ENCODE measurements at regions not wholly inside any gene's neighbourhood (a gene's known extent, or its start where the extent isn't known, plus 50 kb on each side); places are given as distances from the start of the nearest gene placed in this dataset.

DNA sequence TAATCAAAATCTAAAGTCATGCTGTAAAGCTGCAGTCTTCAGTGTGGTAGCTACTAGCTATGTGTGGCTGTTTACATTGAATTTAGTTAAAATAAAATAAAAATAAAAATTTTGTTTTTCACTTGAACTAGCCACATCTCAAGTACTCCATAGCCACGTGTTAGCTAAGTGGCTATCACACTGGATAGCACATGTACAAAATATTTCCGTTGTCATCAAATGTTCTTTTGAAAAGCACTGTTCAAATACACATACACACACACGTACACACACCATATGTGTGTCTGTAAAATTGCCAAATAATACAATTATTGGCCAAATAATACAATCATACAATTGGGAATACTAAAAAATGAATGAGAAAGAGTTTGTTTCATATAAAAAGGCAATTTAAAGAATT, 778.2 kb upstream of the FLRT2 start:
- DNase-seq (ENCODE audit: low read depth, low spot score) (no peak), ATAC-seq (no peak)
- CTCF ChIA-PET, result no interaction called here
- Histone ChIP-seq H3K27me3 (ENCODE audit: control insufficient read depth, insufficient read depth, low read length) (no peaks in the 10 kb centered on the region), H3K27ac (ENCODE audit: low read length) (no peak overlapping the region), H3K4me1 (ENCODE audit: control insufficient read depth, insufficient read depth, low read length) (no peaks in the 10 kb centered on the region), H3K36me3 (ENCODE audit: control insufficient read depth, insufficient read depth, low read length) (no peaks in the 10 kb centered on the region), H3K9me3 (ENCODE audit: control insufficient read depth, insufficient read depth, low read depth, low read length) (no peaks in the 10 kb centered on the region), H3K4me3 (ENCODE audit: low read depth in 2 of 2, low read length in 2 of 2) (no peak overlapping the region)
- POLR2A ChIA-PET, result no interaction called here
- BruUV-seq (replicated peaks), result no TSS peak
- in situ Hi-C loops (cut with HindIII; ENCODE audit: low pct_unique_long_range_greater_than_20kb, low sequenced_read_pairs) (no loop called here), intact Hi-C loops (cut with micrococcal nuclease; ENCODE audit: unreplicated experiment) (no loop called here)
- TF ChIP-seq, protein P1, sequence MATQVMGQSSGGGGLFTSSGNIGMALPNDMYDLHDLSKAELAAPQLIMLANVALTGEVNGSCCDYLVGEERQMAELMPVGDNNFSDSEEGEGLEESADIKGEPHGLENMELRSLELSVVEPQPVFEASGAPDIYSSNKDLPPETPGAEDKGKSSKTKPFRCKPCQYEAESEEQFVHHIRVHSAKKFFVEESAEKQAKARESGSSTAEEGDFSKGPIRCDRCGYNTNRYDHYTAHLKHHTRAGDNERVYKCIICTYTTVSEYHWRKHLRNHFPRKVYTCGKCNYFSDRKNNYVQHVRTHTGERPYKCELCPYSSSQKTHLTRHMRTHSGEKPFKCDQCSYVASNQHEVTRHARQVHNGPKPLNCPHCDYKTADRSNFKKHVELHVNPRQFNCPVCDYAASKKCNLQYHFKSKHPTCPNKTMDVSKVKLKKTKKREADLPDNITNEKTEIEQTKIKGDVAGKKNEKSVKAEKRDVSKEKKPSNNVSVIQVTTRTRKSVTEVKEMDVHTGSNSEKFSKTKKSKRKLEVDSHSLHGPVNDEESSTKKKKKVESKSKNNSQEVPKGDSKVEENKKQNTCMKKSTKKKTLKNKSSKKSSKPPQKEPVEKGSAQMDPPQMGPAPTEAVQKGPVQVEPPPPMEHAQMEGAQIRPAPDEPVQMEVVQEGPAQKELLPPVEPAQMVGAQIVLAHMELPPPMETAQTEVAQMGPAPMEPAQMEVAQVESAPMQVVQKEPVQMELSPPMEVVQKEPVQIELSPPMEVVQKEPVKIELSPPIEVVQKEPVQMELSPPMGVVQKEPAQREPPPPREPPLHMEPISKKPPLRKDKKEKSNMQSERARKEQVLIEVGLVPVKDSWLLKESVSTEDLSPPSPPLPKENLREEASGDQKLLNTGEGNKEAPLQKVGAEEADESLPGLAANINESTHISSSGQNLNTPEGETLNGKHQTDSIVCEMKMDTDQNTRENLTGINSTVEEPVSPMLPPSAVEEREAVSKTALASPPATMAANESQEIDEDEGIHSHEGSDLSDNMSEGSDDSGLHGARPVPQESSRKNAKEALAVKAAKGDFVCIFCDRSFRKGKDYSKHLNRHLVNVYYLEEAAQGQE (IDR thresholded peaks at IDR 0.05; ENCODE audit: insufficient read depth in 1 of 2, low read depth in 2 of 2, low read length in 1 of 2), result no peak
- TF ChIP-seq TCF7L2 (IDR thresholded peaks at IDR 0.05; ENCODE audit: low read depth, low read length) (no peak), POLR2AphosphoS5 (IDR thresholded peaks at IDR 0.05; ENCODE audit: low read depth, low read length) (no peak), SIN3A (IDR thresholded peaks at IDR 0.05; ENCODE audit: borderline replicate concordance, insufficient read depth, low read depth, low read length) (no peak)
- TF ChIP-seq, protein P2, sequence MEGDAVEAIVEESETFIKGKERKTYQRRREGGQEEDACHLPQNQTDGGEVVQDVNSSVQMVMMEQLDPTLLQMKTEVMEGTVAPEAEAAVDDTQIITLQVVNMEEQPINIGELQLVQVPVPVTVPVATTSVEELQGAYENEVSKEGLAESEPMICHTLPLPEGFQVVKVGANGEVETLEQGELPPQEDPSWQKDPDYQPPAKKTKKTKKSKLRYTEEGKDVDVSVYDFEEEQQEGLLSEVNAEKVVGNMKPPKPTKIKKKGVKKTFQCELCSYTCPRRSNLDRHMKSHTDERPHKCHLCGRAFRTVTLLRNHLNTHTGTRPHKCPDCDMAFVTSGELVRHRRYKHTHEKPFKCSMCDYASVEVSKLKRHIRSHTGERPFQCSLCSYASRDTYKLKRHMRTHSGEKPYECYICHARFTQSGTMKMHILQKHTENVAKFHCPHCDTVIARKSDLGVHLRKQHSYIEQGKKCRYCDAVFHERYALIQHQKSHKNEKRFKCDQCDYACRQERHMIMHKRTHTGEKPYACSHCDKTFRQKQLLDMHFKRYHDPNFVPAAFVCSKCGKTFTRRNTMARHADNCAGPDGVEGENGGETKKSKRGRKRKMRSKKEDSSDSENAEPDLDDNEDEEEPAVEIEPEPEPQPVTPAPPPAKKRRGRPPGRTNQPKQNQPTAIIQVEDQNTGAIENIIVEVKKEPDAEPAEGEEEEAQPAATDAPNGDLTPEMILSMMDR (IDR thresholded peaks at IDR 0.05), result no peak

GRCh38 chr14:84760489-84761126, 769.3 kb upstream of the FLRT2 start:
- no peaks in the 10 kb centered on the region for H3K9me3 ChIP-seq (ENCODE audit: control insufficient read depth, insufficient read depth, low read depth, low read length)
- TF ChIP-seq, protein P2 (IDR thresholded peaks at IDR 0.05), result no peak
- no peak for TF ChIP-seq POLR2AphosphoS5 (IDR thresholded peaks at IDR 0.05; ENCODE audit: low read depth, low read length)
- TF ChIP-seq, protein P1 (IDR thresholded peaks at IDR 0.05; ENCODE audit: insufficient read depth in 1 of 2, low read depth in 2 of 2, low read length in 1 of 2), result no peak
- ChIA-PET POLR2A (no interaction called here), CTCF (no interaction called here)
- no peaks in the 10 kb centered on the region for H3K4me1 ChIP-seq (ENCODE audit: control insufficient read depth, insufficient read depth, low read length)
- H3K27ac ChIP-seq (ENCODE audit: low read length), result no peak overlapping the region
- ATAC-seq, result no peak
- H3K27me3 ChIP-seq (ENCODE audit: control insufficient read depth, insufficient read depth, low read length), result no peaks in the 10 kb centered on the region
- no TSS peak for BruUV-seq (replicated peaks)
- H3K4me3 ChIP-seq (ENCODE audit: low read depth in 2 of 2, low read length in 2 of 2), result no peak overlapping the region
- intact Hi-C loops (cut with micrococcal nuclease; ENCODE audit: unreplicated experiment), result no loop called here
- in situ Hi-C loops (cut with HindIII; ENCODE audit: low pct_unique_long_range_greater_than_20kb, low sequenced_read_pairs), result no loop called here
- DNase-seq (ENCODE audit: low read depth, low spot score), result no peak
- H3K36me3 ChIP-seq (ENCODE audit: control insufficient read depth, insufficient read depth, low read length), result no peaks in the 10 kb centered on the region
